Tibial nerve (tissue), 4 donors: ENCODE measurements at regions not wholly inside any gene's neighbourhood (a gene's known extent, or its start where the extent isn't known, plus 50 kb on each side); places are given as distances from the start of the nearest gene placed in this dataset.

Source experiments
- DNase-seq, 2 donors: peaks; one replicate each; pipeline ENCODE4 v3.0.0-alpha.2; 2019; ENCODE audit warnings: low spot score in 2 of 2
- H3K27ac ChIP-seq, 4 donors: fragments of 200-600 bp; sonication (generic) in 3 of 4; one replicate each; pipeline ENCODE4 v1.5.1; 2017 to 2019; ENCODE audit warnings: mild to moderate bottlenecking in 1 of 4
- H3K27me3 ChIP-seq, 2 donors: fragments of 200-600 bp; sonication (generic) in 1 of 2; one replicate each; pipeline versions ENCODE4 v1.5.1 to v1.6.0; 2017 to 2019
- H3K36me3 ChIP-seq, 3 donors: fragments of 200-600 bp; sonication (generic); one replicate each; pipeline ENCODE4 v1.5.1; 2018 to 2019
- H3K4me1 ChIP-seq, 4 donors: fragments of 200-600 bp; sonication (generic) in 3 of 4; one replicate each; pipeline ENCODE4 v1.5.1; 2017 to 2019
- H3K4me3 ChIP-seq, 4 donors: fragments of 200-600 bp; sonication (generic) in 3 of 4; one replicate each; pipeline ENCODE4 v1.5.1; 2017 to 2019; ENCODE audit warnings: mild to moderate bottlenecking in 1 of 4, moderate library complexity in 1 of 4
- H3K9me3 ChIP-seq, 4 donors: fragments of 200-600 bp; sonication (generic) in 3 of 4; one replicate each; pipeline ENCODE4 v1.5.1; 2017 to 2019
- CTCF ChIP-seq, 5 experiments: fragments of 200-600 bp in 3 of 5; fragments of 450-650 bp in 2 of 5; sonication (generic) in 3 of 5; IDR thresholded peaks; one replicate each; pipeline ENCODE4 v1.5.1; 2016 to 2019; ENCODE audit warnings: antibody characterized with exemption in 5 of 5, mild to moderate bottlenecking in 3 of 5, moderate library complexity in 2 of 5
- EP300 ChIP-seq, 2 donors: sonication (generic); formaldehyde crosslinking; IDR thresholded peaks; one replicate each; pipeline ENCODE4 v1.6.1; 2017; ENCODE audit warnings: antibody characterized with exemption in 2 of 2, mild to moderate bottlenecking in 1 of 2
- POLR2A ChIP-seq, 2 donors: fragments of 450-650 bp; IDR thresholded peaks; one replicate each; pipeline ENCODE4 v1.6.1; 2017; ENCODE audit warnings: antibody characterized with exemption in 2 of 2, mild to moderate bottlenecking in 2 of 2, moderate library complexity in 2 of 2
- WGBS, 2 donors: methylation state at CpG; one replicate each; pipeline ENCODE4 v1.1.5; 2018; 5-methylcytosine and 5-hydroxymethylcytosine counted together

- no peak for DNase-seq
- H3K36me3 ChIP-seq = no peaks in the 10 kb centered on the region
- WGBS, 2 donors = 60 to 61% methylated on average over 2 of the region's 2 CpGs
- peaks cover 0 to 12% (median 2%) of the 10 kb centered on the region in 4 donors for H3K4me1 ChIP-seq
- TF ChIP-seq POLR2A (IDR thresholded peaks at IDR 0.05) (no peak), CTCF (IDR thresholded peaks at IDR 0.05) (no peak), EP300 (IDR thresholded peaks at IDR 0.05) (no peak)
- H3K27ac ChIP-seq = no peak overlapping the region
- H3K9me3 ChIP-seq = no peaks in the 10 kb centered on the region
- H3K27me3 ChIP-seq = no peaks in the 10 kb centered on the region
- H3K4me3 ChIP-seq = no peak overlapping the region
These were observed 142.2 kb upstream of the EOLA2 start for GRCh38 chrX:150080497-150080896.

- Histone ChIP-seq H3K9me3 (no peaks in the 10 kb centered on the region), H3K4me1 (peaks cover 0 to 15% (median 2%) of the 10 kb centered on the region in 4 donors), H3K4me3 (no peak overlapping the region), H3K36me3 (no peaks in the 10 kb centered on the region), H3K27ac (no peak overlapping the region), H3K27me3 (no peaks in the 10 kb centered on the region)
- DNase-seq = no peak
- TF ChIP-seq EP300 (IDR thresholded peaks at IDR 0.05) (no peak), CTCF (IDR thresholded peaks at IDR 0.05) (no peak), POLR2A (IDR thresholded peaks at IDR 0.05) (no peak)
- 65 to 88% methylated on average over 1 to 3 of the region's 3 CpGs for WGBS, 2 donors
These were observed 142.8 kb upstream of the EOLA2 start for GRCh38 chrX:150081076-150081475.

GRCh38 chrX:150084496-150085229, 146.4 kb upstream of the EOLA2 start:
- peaks cover 0 to 15% (median 2%) of the 10 kb centered on the region in 4 donors for H3K4me1 ChIP-seq
- no peak for TF ChIP-seq POLR2A (IDR thresholded peaks at IDR 0.05)
- no peak for TF ChIP-seq CTCF (IDR thresholded peaks at IDR 0.05)
- no peak for TF ChIP-seq EP300 (IDR thresholded peaks at IDR 0.05)
- H3K27me3 ChIP-seq = no peaks in the 10 kb centered on the region
- peak overlapping the region in 1 of 4 donors; percentile 14 for H3K27ac ChIP-seq
- 30 to 60% methylated on average over 5 of the region's 5 CpGs for WGBS, 2 donors
- DNase-seq = no peak
- no peaks in the 10 kb centered on the region for H3K9me3 ChIP-seq
- no peak overlapping the region for H3K4me3 ChIP-seq
- H3K36me3 ChIP-seq = no peaks in the 10 kb centered on the region

GRCh38 chrX:150085881-150086280, 147.6 kb upstream of the EOLA2 start:
- TF ChIP-seq POLR2A (IDR thresholded peaks at IDR 0.05) (no peak), EP300 (IDR thresholded peaks at IDR 0.05) (no peak), CTCF (IDR thresholded peaks at IDR 0.05) (no peak)
- Histone ChIP-seq H3K36me3 (no peaks in the 10 kb centered on the region), H3K4me1 (peaks cover 0 to 15% (median 2%) of the 10 kb centered on the region in 4 donors), H3K9me3 (no peaks in the 10 kb centered on the region), H3K4me3 (no peak overlapping the region), H3K27me3 (no peaks in the 10 kb centered on the region), H3K27ac (no peak overlapping the region)
- DNase-seq = no peak
- 37 to 58% methylated on average over 1 of the region's 1 CpG for WGBS, 2 donors

DNA sequence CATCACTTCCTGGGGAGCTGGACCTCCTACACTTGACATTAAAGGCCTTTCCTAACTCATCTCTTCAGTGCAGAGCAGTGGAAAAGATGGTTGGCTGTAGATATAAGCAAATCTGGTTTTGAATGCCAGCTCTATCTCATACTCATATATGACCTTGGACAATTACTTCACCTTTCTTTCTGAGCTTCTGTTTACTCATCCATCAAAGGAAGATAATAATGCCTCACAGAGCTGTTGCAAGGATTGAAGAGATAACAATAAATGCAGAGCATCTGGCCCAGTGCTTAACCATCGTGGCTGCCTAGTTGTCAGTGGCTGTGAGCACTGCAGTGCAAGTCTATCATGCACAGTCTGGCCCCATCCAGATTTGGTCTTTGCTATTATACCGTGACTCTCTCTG, 148.1 kb upstream of the EOLA2 start:
- DNase-seq = no peak
- Histone ChIP-seq H3K9me3 (no peaks in the 10 kb centered on the region), H3K4me1 (peaks cover 0 to 15% (median 2%) of the 10 kb centered on the region in 4 donors), H3K36me3 (no peaks in the 10 kb centered on the region), H3K27ac (no peak overlapping the region), H3K27me3 (no peaks in the 10 kb centered on the region), H3K4me3 (no peak overlapping the region)
- 77 to 90% methylated on average over 2 of the region's 2 CpGs for WGBS, 2 donors
- TF ChIP-seq CTCF (IDR thresholded peaks at IDR 0.05) (no peak), POLR2A (IDR thresholded peaks at IDR 0.05) (no peak), EP300 (IDR thresholded peaks at IDR 0.05) (no peak)
